22Rv1 (cell line): ENCODE measurements at regions not wholly inside any gene's neighbourhood (a gene's known extent, or its start where the extent isn't known, plus 50 kb on each side); places are given as distances from the start of the nearest gene placed in this dataset.

ENCODE experiments used
- CTCF ChIP-seq: fragments of 450-650 bp; IDR thresholded peaks from 2 replicates; pipeline ENCODE4 v1.5.1; 2017; ENCODE audit warnings: mild to moderate bottlenecking
- ZFX ChIP-seq: fragments of 450-650 bp; IDR thresholded peaks from 2 replicates; pipeline ENCODE4 v1.6.1; 2017; ENCODE audit warnings: antibody characterized with exemption, borderline replicate concordance

- no peak for TF ChIP-seq CTCF
- TF ChIP-seq ZFX: no peak
Measured at GRCh38 chr11:28448186-28448585, 340.0 kb downstream of the METTL15 start.
